TTC549 (cell line): ENCODE measurements at regions not wholly inside any gene's neighbourhood (a gene's known extent, or its start where the extent isn't known, plus 50 kb on each side); places are given as distances from the start of the nearest gene placed in this dataset.

Source experiments
- FAIRE-seq: peaks from 2 replicates; lab custom pipeline; 2012; peaks lifted over from hg19 to GRCh38; lab: Jason Lieb, UNC

DNA sequence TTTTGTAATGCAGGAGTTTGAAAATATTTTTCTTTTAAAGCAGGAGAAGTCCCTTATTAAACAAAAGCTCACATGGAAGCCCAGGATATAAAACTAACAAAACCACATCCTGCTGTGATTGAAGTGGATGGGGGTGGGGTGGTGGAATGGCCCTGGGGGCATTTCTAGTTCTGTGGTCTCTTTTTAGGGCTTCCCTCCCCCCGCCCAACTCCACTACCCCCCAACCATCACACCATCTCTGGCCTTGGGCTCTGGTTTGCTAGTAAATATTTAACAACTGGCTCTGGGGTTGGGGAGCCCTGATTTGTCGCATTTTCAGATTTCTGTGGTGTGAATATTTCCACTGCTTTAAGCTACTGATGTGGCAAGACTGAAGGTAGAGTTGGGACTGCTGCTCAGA is 279.6 kb upstream of the PLET1 start:
- FAIRE-seq: no peak

DNA sequence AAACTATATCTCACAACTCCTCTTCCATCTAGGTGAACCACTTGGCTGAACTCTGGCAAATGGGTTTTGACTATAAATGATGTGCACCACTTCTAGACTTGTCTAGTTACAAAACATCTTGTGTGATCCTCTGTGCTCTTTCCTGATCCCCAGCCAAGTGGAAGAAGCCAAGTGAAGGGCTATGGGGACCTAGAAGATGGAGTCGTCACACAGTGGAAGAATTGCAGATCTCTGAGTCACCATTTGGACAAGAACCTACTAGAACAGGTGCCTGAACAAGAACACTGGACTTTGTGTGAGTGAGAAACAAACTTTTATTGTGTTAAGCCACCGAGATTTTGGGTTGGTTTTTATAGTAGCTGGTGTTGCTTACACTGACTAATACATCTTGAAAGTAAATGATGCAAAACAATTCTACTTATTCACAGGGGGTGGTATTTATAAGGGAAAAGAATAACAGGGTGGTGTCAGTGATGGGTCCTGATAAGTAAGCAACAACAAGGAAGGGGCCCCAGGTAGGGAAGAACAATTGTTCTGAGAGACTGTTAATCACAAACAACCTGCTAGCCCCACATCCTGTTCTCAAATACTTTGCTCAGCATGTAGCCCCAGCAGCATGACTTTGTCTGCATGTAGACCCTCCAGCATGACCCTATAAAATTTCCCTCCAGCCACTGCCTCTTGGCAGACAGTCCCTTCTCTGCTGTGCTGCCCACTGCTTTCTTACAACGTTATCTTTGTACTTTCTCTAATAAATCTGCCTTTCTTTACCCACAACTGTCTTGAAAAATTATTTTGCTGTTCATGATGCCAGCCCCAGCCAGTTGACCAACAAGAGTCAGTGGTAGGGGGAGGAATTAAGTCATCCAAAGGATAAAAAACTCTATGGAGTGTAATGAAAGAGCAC is 280.7 kb upstream of the PLET1 start:
- FAIRE-seq: no peak

DNA sequence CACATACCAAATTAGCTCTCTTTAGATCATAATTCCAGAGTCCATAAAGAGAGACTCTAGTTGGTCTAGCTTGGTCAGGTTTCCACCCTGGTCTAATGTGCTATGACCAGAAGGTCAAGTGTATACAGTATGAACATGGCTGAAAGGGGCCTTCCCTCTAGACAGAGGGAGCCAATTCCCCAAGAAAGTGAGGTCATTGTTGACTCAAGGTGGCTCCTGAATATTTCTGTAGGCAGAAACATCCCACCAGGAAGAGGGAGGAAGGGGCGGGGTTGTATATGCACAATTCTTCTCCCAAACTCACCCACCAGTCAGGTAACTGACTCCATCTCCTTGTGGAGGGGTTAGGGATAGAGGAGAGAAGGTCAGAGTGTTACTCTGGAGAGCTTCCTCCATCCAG is 281.8 kb upstream of the PLET1 start:
- no peak for FAIRE-seq

- no peak for FAIRE-seq
Observed at GRCh38 chr11:112543390-112543789, 282.7 kb upstream of the PLET1 start.

DNA sequence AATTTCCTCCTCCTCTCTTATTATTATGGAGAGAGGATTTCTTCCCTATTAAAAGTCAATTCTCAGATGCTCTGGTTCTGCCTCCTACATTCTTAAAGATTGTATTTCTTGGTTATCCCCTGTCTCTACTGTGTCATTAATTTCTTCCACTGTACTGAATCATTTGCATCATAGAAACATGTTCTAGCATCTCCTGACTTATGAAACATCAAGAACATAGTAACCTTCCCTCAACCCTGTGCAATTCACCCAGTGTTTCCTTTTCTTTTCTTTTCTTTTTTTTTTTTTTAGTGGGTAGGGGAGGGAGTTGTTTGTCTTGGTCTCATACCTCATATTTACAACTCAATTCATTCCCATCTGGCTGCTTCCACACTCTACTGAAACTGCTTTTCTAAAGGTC is 288.0 kb upstream of the PLET1 start:
- no peak for FAIRE-seq

DNA sequence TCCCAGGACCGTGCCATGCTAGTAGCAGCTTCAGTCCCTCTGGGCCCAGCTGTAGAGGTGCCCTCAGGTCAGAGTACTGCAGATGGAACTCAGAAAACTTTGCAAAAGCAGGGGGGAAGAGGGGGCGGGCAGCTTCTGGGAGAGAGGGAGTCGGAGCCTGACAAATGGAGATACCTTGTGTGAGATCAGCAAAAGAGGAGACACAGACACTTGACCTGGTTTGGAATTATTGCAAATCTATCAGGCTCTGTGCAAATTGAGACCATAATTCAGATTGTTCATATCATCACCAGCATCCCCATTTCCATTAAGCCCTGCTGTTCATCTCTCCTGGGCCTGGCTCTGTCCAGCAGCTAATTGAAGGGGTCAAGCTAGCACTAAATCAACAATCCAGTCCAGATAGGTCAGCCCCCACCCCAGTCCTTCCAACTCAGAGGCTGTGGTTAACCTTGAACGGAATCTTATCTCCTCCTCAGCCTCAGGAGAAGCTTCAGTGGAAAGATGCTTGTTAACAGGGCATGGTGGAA is 292.6 kb upstream of the PLET1 start:
- FAIRE-seq: no peak

DNA sequence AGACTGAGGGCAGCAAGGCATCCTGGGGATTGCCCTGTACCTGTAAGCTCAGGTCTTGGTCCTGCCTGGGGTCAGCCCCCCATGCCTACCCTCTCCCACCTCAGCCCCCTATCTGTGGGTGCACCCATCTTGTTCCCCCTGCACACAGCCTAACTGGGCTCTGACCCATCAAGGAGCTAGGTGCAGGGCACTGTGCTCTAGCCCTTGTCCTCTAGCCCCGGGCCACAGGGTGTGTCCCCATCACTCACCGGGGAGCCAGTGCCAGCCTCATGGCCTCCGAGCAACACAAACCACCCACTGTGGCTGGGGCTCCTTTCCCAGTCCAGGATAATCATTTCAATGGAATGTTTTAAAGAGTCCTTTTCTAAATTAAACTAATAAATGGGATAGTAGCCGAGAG is 293.9 kb upstream of the PLET1 start:
- no peak for FAIRE-seq

- no peak for FAIRE-seq
Observed at GRCh38 chr11:112555491-112556364, 295.1 kb upstream of the PLET1 start.

- no peak for FAIRE-seq
Observed at GRCh38 chr11:112558691-112559090, 298.0 kb upstream of the PLET1 start.

GRCh38 chr11:112563808-112564207 is 303.1 kb upstream of the PLET1 start:
- FAIRE-seq: no peak

DNA sequence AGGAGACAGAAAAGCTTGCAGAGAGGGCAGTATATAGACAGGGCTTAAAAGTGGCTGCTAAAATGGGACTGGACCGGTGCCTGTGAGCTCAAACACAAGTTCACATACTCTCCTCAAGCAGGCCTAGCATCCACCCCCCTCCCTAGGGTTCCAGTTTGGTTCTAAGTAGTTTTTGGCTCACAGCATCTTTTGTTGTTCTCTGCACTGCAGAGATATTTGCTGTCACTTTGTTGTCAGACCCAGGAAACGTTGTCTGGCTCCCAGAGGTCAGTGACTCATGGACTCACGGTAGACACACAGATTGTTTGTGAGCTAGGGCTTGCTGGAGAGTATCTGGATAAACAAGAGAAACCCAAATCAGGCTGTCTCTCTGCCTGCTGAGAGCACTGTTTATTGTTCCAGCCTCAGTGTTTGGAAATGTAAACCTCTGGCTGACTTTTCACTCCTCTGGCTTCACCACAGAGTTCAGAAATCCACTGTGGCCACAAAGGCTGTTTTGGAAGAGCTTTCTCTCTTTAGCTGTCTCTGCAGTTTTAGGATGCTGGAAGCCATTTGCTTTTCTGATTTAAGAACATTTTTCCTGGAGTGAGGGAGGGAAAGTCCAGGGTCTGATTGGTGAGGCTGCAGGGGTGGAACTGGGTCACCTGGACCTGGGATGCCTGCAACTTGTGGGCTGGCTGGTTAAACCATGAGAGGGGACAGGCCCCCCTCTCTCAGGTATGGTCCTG is 303.7 kb upstream of the PLET1 start:
- FAIRE-seq: no peak

DNA sequence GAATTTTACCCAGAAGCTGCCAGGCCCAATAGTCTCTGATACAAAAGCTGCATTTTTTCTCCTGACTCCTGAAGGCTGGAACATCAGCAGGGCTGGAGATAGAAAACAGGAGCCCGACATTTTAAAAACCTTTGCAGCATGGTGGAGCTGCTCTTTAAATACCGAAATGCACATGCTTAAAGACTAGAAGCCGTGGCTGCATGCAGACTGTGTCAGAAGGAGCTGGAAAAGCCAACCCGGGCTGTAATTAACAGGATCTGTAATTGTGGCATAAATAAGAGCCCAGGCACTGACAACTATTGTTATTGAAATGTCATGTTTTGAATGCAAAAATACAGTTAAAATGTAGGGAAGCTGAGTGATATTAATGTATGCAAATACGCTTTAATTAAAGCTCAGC is 304.9 kb upstream of the PLET1 start:
- FAIRE-seq: no peak

- FAIRE-seq: no peak
Observed at GRCh38 chr11:112566124-112566523, 305.5 kb upstream of the PLET1 start.

DNA sequence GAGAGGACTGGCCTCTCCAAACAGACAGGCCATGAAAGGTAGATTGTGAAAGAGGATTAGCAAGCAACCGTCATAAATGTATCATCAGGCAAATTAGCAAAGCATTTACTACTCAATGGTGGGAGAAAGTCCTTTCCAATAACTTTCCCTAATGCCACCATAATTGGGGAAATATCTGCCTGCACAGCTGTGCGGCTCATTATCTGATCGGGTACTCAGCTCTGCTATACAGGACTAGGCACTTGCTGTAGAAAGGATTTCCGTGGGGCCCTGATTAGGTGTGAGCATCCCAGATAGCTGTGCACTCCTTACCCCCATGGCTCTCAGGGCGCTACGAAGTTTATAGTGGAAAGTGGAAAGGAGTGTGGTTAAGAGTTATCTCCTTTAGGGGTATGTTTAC is 309.7 kb upstream of the PLET1 start:
- no peak for FAIRE-seq

GRCh38 chr11:112579282-112579681 is 318.6 kb upstream of the PLET1 start:
- FAIRE-seq: no peak

- no peak for FAIRE-seq
Observed at GRCh38 chr11:112580864-112581263, 320.2 kb upstream of the PLET1 start.

- no peak for FAIRE-seq
Observed at GRCh38 chr11:112581747-112582146, 321.1 kb upstream of the PLET1 start.

DNA sequence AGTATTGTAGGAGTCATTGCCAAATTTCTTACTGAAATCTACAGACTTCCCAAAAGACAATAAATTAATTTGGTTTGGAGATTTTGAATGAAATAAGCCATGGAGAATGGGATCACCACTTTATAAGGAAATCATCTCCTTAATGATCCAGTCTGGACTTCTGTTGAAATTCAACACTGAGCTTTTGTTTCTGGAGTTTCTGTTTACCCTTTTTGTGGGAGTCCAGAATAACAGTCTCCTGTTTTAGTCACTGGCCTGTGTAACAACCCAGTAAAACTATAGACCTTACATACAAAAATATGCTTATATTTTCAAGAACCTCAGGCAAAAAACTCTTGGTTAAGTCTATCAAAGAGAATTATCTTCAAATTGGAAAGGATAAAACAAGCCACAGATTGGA is 321.7 kb upstream of the PLET1 start:
- FAIRE-seq: no peak

DNA sequence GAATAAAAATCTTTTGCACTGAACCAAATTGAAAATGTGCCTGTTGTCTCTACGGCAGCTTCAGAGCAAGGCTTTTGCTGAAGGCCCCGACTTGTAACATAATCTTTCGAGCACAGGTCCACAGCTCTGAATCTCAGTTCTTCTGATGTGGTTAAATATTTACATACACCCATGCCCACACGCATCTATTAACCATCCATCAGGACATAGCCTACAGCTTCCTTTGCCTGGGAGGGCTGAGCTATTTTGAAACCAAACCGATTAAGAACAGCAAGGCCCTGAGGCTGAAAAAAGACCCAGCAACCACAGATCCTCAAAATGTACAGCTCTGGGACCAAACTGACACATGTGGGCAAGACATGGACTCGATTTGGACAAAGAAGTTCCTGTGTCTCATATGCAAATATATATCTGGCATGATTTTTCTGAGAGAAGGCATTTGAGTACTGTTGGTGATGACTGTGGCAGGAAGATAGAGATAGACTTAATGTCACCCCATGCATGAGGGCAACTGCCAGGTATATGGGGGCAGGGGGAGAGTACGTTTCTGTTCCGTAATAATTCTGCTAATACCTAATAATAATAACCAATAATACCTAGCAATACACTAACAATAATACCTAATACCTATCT is 322.7 kb upstream of the PLET1 start:
- no peak for FAIRE-seq

GRCh38 chr11:112584672-112585071 is 324.0 kb upstream of the PLET1 start:
- no peak for FAIRE-seq

- no peak for FAIRE-seq
Observed at GRCh38 chr11:112587664-112588063, 327.0 kb upstream of the PLET1 start.

DNA sequence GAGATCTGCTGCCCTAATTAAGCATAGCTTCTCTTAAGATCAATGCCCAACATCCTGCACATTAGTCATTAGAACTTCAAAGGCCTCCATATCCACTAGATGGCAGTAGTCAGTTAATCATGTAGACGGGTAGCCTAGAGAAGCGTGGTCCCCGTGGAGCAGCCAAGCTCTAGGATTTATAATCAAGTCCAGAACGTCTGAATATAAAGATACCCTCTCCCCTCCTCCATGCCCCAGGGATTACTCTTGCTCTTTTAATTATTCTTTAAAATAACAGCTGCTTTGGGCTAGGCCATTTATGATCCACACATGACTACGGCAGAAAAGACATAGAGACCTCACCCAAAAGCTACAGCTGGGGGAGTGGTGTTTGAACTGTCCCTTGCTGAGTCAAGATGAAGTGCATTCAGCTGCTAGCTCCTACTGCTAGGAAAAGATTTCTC is 327.6 kb upstream of the PLET1 start:
- no peak for FAIRE-seq
